Stimulated activated CD4-positive, alpha-beta T cell treated with anti-CD3 and anti-CD28 coated beads, Interleukin-15, amount 100 ng/mL, for 24 hours (primary cell): ENCODE measurements at regions not wholly inside any gene's neighbourhood (a gene's known extent, or its start where the extent isn't known, plus 50 kb on each side); places are given as distances from the start of the nearest gene placed in this dataset.

Experiments
- DNase-seq: peaks from one replicate; pipeline ENCODE4 v3.0.0-alpha.2; 2020

DNA sequence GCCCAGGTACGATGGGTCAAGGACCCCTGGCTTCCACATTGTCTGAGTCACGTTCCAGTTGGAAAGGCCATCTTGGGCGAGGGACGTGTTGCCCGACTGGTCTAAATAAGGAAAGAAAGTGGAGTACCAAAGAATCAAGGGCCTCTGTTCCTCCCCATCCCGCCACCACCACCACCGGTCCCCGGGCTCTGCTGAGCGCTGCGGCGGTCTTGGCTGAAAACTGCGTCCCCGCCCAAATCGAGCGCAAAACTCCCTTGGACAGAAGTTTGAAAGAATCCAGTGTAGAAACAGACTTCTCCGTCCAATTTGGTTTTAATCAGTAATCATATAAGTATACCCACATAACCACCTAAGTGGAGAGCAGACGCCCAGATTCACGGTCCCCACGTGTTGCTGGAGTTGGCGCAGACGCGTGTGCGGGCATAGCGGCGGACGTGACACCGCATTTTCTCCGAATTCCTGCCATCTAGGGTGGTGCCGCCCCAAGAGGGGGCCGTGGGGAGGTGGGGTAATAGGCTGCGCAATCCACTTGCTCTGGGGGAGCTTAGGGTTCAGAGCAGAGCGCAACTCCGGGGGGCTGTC is 243.8 kb upstream of the TOPAZ1 start:
- peak; percentile 37 for DNase-seq

DNA sequence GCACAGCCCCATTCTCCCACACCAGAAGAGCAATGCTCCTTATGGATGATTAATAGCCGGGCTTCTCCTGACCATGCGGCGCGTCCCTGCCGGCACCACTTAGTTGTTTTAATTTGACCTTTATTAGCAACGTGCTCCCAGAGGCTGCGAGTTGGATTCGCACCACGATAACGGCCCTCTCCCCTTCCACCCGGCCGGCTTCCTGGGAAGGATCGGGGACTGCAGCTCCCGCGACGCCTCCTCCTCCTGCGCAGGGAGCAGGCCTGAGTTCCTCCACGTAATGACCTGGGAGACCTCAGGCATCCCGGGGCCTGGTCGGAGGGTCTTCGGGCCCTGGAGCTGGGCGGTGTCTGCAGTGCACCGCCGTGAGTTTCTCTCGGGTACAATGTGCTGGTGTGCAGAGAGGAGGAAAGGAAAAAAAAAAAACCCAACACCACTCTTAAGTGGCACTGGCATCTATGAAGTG is 243.3 kb upstream of the TOPAZ1 start:
- peak; percentile 11 for DNase-seq

DNA sequence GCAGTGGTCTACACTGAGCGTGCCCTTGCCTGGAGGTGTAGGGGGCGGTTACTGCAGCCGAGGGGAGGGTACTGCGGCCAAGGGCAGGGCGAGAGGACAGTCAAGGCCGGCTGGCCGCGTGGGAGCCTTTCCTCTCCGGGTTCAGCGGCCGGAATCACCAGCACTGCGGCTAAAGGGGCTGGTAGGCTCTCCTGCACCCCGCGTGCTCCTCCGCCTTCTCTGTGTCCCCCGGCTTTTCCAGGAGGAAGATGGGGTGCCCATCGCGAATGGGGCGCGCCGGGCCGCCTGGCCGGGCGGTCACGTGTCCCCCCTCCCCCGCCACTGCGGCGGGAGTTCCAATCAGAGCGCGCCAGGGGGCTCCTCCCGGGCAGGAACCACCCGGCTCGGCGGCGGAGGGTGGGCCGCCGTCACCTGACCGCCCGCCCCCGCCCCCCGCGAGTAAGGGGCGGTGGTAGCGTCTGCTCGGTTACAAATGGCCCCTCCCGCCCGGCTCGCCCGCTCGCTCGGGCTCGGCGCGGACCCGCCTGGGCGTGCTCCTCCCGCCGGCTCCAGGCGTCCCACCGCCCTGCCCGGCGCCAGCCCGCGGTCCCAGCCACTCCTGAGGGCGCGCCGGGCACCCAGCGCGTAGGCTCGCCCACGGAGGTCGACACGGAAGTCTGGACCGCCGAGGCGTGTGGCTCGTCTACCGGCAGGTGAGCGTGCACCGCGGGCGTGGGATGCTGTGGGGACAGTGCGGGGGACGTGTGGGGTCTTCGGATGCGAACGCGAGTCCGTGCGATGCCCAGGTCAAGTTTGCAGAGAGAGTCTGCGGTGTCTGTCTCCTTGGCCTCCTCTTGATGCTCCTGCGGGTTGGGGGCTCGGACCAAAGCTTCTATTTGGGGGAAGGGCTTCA is 242.6 kb upstream of the TOPAZ1 start:
- peak; percentile 21 for DNase-seq

DNA sequence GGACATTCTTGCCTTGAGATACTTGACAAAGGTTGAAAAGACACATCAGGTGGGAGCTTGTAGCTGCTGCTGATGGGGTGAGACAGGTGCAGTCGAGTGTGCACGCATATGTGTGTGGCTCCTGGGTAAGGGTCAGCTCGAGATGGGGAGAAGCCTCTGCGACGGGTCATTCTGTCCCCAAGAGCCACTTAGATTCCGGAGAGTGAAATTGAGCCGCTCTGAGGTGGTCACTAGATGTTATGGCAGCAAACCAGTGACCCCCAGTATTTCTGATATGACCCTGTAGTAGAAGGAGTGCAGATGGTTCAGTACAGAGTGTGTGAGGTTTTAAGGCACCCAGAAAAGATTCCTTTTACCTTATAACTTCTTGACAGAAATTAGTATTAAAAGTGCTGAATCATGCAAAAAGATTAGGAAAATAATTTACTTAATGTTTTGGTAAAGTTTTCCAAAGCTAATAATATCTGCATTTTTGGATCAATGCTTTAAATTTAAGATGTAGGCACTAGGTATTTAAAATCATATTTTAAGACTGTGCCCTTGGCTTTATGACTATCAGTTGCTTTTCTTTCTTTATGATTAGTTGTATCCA is 241.9 kb upstream of the TOPAZ1 start:
- DNase-seq = no peak

DNA sequence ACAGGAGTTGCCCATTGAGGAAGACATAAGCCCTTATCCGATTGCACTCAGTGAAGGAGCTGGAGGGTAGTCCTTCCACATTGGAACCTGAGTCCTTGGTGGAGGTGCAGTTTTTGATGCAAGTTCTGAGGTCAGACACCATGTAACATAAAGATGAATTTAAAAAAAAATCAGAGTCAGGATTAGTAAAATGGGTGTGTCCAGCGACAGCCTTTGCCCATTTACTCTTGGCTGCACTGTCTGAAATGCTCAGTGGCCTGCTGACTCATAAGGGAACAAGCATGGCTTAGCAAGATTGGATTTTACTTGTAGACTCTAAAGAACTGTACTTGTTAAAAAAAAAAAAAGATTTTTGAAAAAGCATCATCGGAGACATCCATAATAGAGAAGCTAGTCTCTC is 241.1 kb upstream of the TOPAZ1 start:
- DNase-seq = no peak

DNA sequence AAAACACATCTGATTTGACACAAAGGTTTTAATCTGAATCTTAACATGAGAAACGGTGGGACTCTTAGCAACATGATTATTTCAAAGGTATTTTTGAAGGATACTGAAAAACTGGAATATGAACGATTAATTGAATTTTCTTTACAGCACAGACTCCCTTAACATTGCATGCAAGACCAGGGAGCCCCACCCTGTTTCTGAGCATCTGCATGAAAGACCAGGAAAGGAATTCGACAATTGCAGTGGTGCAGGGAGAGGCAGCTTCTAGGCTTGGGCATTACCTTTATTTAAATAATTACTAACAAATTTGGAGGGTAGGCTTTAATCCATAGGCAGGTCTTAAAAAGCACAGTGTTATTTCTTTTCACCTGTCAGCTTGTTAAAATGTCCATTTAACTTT is 240.6 kb upstream of the TOPAZ1 start:
- no peak for DNase-seq

DNA sequence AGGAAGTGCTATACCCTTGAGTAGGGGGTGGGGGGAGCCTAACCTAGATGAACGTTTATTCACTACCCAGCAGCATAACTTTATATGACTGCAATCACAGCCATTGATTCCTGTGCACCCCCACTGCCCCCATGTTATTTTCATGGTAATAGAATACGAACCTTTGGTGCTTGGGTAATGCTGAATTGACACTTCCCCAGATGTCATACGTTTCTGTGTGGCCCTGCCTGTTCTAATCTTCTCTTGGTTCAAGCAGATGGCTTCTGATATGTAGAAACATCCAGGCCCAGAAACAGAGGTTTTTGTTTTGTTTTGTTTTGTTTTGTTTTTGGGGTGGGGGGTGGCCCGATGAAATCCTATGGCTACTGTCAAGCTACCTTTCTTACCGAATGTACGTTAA is 237.9 kb upstream of the TOPAZ1 start:
- no peak for DNase-seq

DNA sequence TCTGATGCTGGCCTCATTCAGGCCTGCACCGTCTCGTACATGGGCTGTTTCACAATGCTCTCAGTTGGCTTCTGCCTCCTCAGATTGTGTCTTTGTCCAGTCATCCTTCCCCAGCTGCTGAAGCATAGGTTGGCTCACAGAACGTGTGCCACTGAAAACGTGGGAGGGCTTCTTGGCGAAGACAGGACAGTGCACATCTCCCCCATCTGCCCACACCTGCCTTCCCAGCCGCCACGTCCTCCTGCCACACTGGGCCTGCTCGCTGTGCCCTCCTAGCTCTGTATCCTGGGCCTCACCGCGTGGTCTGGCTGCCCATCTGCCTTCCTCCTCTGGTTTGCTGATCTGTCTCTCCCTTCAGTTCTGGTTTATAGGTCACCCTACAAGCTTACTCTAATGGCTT is 230.0 kb upstream of the TOPAZ1 start:
- no peak for DNase-seq

DNA sequence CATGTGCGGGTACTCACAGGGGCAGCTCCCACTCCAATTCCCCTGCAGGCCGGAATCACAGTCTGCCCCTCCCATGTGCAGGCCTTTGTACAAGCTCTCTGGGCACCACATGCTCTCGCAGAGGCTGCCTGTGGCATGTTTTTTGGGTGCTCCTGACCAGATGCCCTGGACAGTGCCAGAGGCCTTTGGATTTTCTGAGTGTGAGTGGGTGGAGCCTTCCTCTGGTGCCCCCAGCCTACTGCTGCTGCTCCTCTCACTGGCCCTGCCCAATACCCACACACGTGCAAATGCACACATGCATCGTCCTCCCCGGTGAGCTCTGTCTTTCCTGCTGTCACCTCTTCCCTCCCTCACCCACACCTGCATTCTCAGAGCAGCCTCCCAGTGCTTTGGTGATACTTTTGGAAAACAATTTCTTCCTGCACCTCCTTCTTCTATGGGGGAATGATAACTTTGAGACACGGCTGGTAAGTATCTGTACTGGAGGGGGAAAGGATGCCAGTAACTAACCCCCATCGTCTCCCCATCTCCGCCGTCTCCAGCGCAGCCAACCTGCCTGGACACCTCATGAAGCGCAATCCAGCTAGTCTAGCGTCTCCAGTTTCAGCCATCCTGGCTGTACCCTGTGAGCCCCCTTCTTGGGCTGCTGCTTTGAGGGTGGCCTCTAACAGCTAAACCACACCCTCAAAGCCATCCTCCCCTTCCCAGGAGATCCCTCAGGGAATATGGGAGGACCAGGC is 229.4 kb upstream of the TOPAZ1 start:
- no peak for DNase-seq

DNA sequence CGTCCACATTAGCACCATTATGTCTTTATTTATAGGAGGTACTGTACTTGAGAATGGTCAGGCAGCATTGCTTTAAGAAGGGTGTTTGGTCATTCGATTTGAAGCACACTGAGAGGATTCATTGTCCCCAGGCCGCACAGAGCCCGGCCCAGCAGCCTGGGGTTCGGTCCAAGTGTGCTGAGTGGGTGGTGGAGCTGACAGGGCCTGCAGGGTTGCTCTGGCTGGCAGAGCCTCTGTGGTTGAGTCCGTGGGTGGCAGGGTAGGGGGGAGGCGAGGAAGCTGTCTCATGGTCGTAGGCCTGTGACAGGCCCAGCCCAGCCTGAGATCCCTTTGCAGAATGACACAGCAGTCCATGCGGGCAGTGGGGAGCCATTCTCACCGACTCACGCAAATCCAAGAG is 227.7 kb upstream of the TOPAZ1 start:
- no peak for DNase-seq

DNA sequence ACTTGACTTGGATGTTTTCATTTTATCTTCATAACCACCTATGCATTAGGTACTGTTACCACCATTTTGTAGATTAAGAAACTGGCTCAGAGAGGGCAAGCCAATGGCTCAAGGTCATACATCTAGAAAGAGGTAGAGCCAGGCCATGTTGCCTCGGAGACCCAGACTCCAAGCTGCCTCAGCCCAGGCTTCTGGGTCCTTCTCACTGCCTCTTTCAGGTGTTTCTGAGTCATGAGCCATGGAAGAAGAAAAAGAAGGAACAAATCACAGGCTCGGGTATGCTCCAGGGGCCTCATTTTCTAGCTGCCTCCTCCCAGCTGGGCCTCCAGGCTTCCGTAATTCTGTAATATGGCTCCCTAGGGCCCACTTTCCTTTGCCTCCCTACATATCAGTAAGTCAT is 226.5 kb upstream of the TOPAZ1 start:
- DNase-seq = no peak

DNA sequence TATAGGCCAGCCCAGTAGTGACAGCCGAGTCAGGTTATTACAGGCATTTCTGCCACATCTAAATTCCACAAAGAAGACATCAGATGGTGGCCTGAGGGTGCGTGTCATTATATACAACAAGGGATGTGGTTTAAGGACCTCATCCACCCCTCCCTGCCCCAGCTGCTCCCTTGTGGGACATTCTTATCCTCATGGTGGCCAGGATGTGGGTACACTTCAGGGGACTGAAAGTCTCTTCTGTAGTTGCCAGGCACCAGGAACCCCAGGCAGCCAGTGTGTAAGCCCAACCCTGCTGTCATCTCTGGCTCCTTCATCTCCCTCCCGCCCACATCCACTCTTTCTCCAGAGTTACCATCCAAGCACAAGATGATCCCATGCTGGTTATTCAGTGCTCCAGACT is 224.9 kb upstream of the TOPAZ1 start:
- no peak for DNase-seq

DNA sequence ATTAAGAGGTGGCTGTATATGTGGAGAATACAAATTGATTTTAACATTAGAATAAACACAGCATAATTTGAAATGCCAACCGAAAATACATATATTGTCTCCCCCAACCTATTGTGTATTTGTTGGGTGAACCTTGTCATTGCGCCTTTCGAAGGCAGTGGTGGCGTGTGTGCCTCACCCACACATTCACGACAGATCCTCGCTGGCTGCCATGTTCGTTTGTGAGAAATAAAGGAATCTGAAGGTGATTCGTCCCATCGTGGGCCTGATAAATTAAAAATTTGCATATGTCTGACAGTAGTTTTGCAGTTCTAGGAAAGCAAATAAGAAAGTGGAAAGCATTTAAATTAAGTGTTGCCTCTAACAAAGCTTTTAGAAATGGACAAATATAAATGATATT is 222.8 kb upstream of the TOPAZ1 start:
- DNase-seq = no peak

DNA sequence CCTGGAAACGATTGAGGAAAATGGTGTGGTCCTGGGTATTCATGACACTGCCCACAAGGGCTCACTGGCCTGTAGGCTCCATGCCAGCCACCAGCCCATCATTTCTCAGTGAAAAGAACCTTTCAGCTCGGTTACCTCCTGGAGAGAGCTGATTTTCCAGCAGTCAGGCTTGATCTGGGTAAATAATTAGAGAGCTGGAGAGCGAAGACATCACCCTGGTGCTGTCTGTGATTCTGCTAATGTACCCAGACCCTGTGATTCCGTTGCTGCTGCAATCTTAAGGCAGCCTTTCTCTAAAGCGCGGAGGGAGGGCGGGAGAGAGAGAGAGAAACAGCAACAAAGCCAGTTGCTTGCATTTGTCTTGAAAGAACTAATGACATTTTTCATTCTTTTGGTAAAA is 221.9 kb upstream of the TOPAZ1 start:
- DNase-seq = no peak

DNA sequence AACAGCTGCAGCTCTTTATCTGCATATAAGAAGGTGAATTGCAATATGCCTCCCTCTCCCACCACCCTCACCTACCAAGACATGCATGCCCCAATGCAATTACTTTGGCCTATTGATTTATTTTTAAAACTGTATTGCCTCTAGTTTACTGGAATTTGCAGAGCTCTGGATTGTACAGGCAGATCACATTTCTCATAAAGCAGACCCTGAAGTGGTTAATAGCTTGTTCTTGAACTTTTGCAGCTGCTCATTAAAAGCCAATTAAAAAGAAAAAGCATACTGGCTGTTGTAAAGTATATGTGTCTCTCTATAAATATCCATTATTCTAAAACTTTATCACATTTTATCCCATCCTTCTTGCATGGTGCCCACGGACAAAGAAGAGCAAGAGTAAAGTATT is 221.5 kb upstream of the TOPAZ1 start:
- DNase-seq = no peak

DNA sequence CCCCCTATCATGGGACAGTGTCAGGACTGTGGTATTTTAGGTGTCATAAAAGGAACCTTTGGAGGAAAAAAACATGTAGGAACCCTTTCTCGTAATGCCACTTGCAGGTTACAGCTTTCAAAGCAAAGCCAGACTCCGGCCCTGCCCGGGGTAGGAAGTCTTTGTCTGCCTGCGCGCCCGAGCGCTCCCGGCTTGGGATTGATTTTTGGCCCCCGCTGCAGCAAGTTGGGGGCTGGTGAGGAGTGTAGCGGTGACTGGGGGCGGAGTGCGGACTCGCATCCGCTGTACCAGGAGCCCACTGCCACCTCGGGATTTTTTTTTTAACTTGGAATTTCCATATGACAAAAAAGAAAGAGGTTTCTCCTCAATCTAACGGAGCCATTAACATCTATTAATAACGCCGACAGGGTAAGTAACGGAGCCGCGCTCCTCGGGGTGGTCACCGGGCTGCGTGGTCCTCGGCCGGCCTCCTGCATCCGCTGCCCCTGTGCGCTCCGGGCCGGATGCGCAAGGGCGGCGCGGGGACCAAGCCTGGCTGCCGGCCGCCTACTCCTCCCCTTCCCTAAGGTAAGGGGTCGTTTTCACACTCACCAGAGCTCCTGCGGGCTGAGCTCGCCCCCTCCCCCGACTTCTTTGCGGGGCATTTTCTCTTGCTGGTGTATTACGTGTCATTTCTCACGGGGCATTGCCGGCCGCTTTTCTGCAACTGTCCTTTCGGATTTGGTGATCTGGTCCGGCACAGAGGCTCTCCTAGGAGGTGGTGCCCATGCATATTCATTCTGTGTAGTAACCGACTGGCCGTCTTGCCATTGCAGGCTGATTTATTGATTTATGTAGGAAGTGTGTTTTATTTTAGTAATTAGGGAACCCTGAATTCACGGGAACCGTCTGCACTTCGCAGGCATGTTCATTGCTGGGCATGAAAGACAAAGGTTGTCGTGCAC is 219.8 kb upstream of the TOPAZ1 start:
- DNase-seq = no peak

DNA sequence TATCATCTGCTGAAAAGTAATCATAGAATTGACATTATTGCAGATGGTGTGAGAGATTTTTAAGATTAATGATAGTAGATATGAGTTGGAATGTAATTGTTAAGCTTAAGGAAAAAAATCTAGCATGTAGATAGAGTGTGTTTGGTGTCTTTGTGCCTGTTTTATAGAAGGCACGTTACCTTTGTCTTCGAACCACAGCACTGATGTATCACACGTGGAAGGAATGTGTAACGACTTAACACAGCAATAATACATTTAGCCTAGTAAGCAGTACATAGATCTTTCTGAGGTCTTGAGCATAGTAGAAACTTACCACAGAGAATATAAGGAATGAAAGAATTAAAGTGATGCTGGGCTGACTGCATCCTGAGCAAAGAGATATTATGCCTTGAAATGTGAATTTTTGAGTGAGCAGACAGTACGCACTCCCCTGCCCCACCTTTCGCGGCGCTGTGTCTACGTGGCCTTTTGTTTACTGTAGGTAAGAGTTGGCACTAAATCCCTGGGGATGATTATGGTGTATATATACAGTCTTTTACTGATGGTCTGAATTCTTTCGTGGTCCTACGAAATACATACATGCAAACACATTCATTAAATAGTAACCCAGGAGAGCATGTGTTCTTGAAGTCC is 217.6 kb upstream of the TOPAZ1 start:
- DNase-seq = no peak

DNA sequence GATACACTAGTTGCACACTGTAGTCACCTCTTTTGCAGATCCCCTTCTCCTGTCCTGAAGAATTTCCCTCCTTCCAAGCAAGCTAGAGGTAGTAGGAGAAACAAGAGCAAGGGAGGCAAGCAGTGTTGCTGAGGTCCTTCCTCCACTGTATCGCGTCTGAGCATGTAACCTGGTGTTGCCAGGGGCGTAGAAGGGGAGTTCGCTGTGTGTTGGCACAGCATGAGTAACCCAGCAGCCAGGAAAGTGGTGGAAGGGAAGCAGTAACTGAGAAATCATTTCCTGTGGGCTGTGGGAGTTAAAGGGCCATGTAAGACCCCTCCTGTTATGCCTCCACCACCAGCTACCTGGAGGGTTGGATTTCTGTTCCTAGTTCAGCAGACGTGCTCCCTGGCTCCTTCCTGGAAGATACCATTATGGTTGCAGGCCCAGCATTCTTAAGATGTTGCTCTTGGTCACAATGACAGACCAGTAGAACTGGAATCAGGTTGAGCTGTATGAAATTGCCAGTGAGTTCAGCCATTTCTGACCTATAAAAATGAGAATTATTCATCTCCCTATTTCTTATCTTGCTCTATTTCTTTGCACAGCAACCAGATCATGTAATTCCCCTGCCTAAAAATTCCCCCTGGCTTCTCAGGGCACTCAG is 215.3 kb upstream of the TOPAZ1 start:
- no peak for DNase-seq

DNA sequence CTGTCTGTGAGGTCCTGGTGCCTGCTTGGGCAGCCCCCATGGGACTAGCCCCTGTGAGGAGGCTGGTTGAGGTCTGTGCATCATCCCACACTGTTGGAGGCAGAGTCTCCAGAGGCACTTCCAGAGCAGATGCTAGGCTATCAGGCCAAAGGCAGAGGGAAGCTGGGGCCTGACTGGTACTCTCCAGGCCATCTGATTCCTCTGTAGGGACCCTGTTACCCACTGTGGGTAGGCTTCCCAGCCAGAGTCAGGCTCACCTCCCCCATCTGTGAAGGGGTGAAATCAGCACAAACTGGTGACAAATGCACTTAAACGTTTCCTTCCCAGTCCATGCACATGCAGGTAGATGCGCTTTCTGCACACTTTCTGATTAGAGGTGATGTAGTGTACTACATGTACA is 212.6 kb upstream of the TOPAZ1 start:
- DNase-seq = no peak

DNA sequence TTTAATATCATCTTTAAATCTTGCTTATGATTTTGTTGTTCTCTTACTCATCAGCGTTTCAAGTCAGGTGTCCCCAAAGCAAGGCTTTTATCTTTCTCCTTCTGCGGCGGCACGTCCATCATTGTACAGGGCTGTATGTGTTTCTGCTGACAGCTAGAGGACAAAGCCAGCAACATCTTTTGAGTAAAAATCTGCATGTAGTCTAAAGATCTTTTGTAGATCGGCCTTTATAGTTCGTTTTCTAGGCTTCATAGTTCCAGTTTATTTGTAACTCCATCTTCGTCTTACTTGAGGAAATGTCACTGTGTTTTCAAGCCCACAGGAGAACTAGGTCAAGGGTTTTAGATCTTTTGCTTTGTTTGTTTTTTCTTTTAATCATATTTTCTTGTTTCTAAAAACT is 211.4 kb upstream of the TOPAZ1 start:
- no peak for DNase-seq

DNA sequence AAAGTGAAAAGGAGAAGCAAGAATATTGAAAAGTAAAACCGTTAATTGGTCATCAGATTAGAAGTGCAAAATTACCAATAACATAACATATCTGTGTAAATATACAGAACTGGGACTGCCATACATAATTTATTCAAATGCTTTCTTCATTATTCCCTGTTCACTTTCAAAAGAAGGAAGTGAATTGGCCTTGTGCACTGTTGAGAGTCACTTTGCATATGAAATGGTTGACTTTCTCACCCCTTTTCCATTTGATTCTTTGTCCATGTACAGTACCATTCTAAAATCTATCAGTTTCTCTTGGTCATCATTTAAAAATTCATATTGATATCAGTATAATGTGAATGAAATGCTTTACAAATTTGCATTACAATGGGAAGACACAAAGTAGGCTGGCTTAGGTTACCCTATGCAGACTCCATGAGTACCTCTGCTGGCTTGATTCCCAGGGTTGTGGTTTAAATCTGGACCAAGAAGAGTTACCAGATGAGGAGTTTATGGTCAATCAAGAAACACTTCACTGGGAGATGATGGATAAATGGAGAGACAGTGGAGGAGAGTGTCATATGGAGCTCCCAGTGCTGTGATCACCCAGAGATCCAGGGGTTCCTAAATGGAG is 210.9 kb upstream of the TOPAZ1 start:
- DNase-seq = no peak
